ENCODE measurements at regions not wholly inside any gene's neighbourhood (a gene's known extent, or its start where the extent isn't known, plus 50 kb on each side); places are given as distances from the start of the nearest gene placed in this dataset.

- TF ChIP-seq STAT6 (CRISPR knock-in tag; conservative IDR thresholded peaks at IDR 0.05; ENCODE audit: low read depth) (no peak), ZNF425 (CRISPR knock-in tag; conservative IDR thresholded peaks at IDR 0.05) (no peak), ESRRA (CRISPR knock-in tag; IDR thresholded peaks at IDR 0.05; ENCODE audit: borderline replicate concordance) (no peak), CBFB (CRISPR knock-in tag; IDR thresholded peaks at IDR 0.05; ENCODE audit: low read depth) (no peak), HMGA2 (CRISPR knock-in tag; IDR thresholded peaks at IDR 0.05) (no peak), HMGXB4 (CRISPR knock-in tag; IDR thresholded peaks at IDR 0.05) (no peak), PRRX2 (CRISPR knock-in tag; IDR thresholded peaks at IDR 0.05) (no peak), SMAD3 (CRISPR knock-in tag; IDR thresholded peaks at IDR 0.05; ENCODE audit: borderline replicate concordance) (no peak), SP1 (CRISPR knock-in tag; conservative IDR thresholded peaks at IDR 0.05) (no peak), ZNF512 (CRISPR knock-in tag; IDR thresholded peaks at IDR 0.05; ENCODE audit: borderline replicate concordance) (no peak), ATF2 (CRISPR knock-in tag; IDR thresholded peaks at IDR 0.05; ENCODE audit: borderline replicate concordance, low read depth) (no peak), MAX (CRISPR knock-in tag; IDR thresholded peaks at IDR 0.05) (no peak), MYBL2 (CRISPR knock-in tag; IDR thresholded peaks at IDR 0.05) (no peak)
These were observed 130.1 kb upstream of the SOD1 start (continued) for GRCh38 chr21:31529406-31529805.

- ATAC-seq (peak; percentile 5; the same call in 1 of the 2 replicates), DNase-seq (ENCODE audit: low spot score) (no peak)
- Mint-ChIP-seq H3K27me3 (ENCODE audit: low read depth) (no peaks in the 10 kb centered on the region), H3K36me3 (no peaks in the 10 kb centered on the region), H3K27ac (peak overlapping the region; percentile 70), H3K4me1 (peaks cover 61% of the 10 kb centered on the region), H3K4me3 (no peak overlapping the region), H3K9me3 (no peaks in the 10 kb centered on the region)
- TF ChIP-seq ZNF423 (CRISPR knock-in tag; IDR thresholded peaks at IDR 0.05) (peak; percentile 55), NFATC4 (CRISPR knock-in tag; IDR thresholded peaks at IDR 0.05) (no peak), FOXP4 (CRISPR knock-in tag; IDR thresholded peaks at IDR 0.05) (no peak), ELF4 (CRISPR knock-in tag; IDR thresholded peaks at IDR 0.05; ENCODE audit: low read depth) (no peak), NFE2L1 (CRISPR knock-in tag; IDR thresholded peaks at IDR 0.05) (peak; percentile 57; the same call in 1 of the 2 replicates), AR (CRISPR knock-in tag; IDR thresholded peaks at IDR 0.05) (0 out of 2 replicates have a peak, but pooled peaks have one; percentile 1), ATF1 (CRISPR knock-in tag; IDR thresholded peaks at IDR 0.05) (no peak), ATF3 (CRISPR knock-in tag; conservative IDR thresholded peaks at IDR 0.05) (no peak)
- POLR2A ChIA-PET, result no interaction called here
- CTCF ChIA-PET, result interaction anchor here (1.2 kb wide), 1 partner anchor 17 kb away, joined by 4 read pairs; no protein-coding TSS in a partner anchor
These were observed 133.5 kb upstream of the SOD1 start for GRCh38 chr21:31526040-31526439.

Data from WTC11 (cell line).